HCT116 (cell line): ENCODE measurements at regions not wholly inside any gene's neighbourhood (a gene's known extent, or its start where the extent isn't known, plus 50 kb on each side); places are given as distances from the start of the nearest gene placed in this dataset.

Source experiments
- ATAC-seq: fragments of 200-7000 bp; cut with Tn5 transposase; 2 replicates; pipeline ENCODE4 v1.9.1; 2020; ENCODE audit warnings: mild to moderate bottlenecking, moderate library complexity
- BruUV-seq: library from RNA; stranded (reverse); fragments of 400-500 nt; replicated peaks from 2 replicates; lab custom pipeline; 2021; lab: Mats Ljungman, UMichigan
- CTCF ChIA-PET: fragments of 300-600 bp; sonication (Branson Sonifier 250); formaldehyde crosslinking; loops from one replicate; lab custom pipeline; 2021; ENCODE audit warnings: antibody characterized with exemption; lab: Charles Lee
- POLR2A ChIA-PET: fragments of 300-600, 350-600 bp; sonication (Branson Sonifier 250); formaldehyde crosslinking; loops from one replicate; lab custom pipeline; 2021; ENCODE audit warnings: antibody characterized with exemption; lab: Charles Lee
- RAD21 ChIA-PET, 2 experiments: fragments of 300-600 bp; sonication (Branson Sonifier 250); formaldehyde crosslinking; loops; one replicate each; lab custom pipeline; 2023; ENCODE audit warnings: low total read pairs in 2 of 2; ENCODE audit not compliant: uncharacterized antibody in 2 of 2, unreplicated experiment in 2 of 2, low non-redundant PET in 1 of 2; lab: Charles Lee
- DNase-seq: peaks from one replicate; pipeline ENCODE4 v3.0.0-alpha.2; 2010; ENCODE audit warnings: low read depth, low spot score
- H2AFZ ChIP-seq: fragments of 200-600 bp; shearing (Covaris generic), sonication (generic); 2 replicates; pipeline ENCODE4 v1.6.1; 2017; ENCODE audit warnings: low read depth, mixed run types, mixed read lengths, antibody characterized with exemption, low read length; ENCODE audit not compliant: poor library complexity, severe bottlenecking
- H3K27ac ChIP-seq: 2 replicates; pipeline ENCODE4 v1.5.1; 2012; ENCODE audit warnings: low read depth, low read length
- H3K27me3 ChIP-seq: fragments of 200-600 bp; sonication (generic); 2 replicates; pipeline ENCODE4 v1.6.1; 2016; ENCODE audit warnings: mixed run types, low read length, mixed read lengths; ENCODE audit not compliant: insufficient read depth
- H3K36me3 ChIP-seq, 2 experiments: fragments of 200-500 bp in 1 of 2; fragments of 200-600 bp in 1 of 2; sonication (Bioruptor generic) in 1 of 2; sonication (generic) in 1 of 2; 2 replicates each; pipeline versions ENCODE4 v1.5.1 to v1.6.1; 2014 to 2016; ENCODE audit warnings: low read length in 2 of 2, inconsistent platforms in 1 of 2, mixed read lengths in 1 of 2, mixed run types in 1 of 2; ENCODE audit not compliant: insufficient read depth in 2 of 2, control insufficient read depth in 1 of 2
- H3K4me1 ChIP-seq, 2 experiments: fragments of 200-600 bp in 1 of 2; sonication (generic) in 1 of 2; 2 replicates each; pipeline versions ENCODE4 v1.5.1 to v1.6.1; 2012 to 2017; ENCODE audit warnings: low read length in 2 of 2, inconsistent platforms in 1 of 2, mild to moderate bottlenecking in 1 of 2, mixed read lengths in 1 of 2, mixed run types in 1 of 2, moderate library complexity in 1 of 2; ENCODE audit not compliant: insufficient read depth in 2 of 2, control insufficient read depth in 1 of 2
- H3K4me2 ChIP-seq: fragments of 200-600 bp; sonication (generic); 2 replicates; pipeline ENCODE4 v1.6.1; 2017; ENCODE audit warnings: mixed run types, low read length, mixed read lengths
- H3K4me3 ChIP-seq, 2 experiments: fragments of 200-600 bp in 1 of 2; sonication (generic) in 1 of 2; replicated peaks in 1 of 2; 2 replicates each; pipeline ENCODE4 v1.5.1; 2011 to 2016; ENCODE audit warnings: low read length in 2 of 2, control low read depth in 1 of 2, low read depth in 1 of 2, mild to moderate bottlenecking in 1 of 2, mixed read lengths in 1 of 2, mixed run types in 1 of 2
- H3K79me2 ChIP-seq: fragments of 200-600 bp; sonication (generic); 2 replicates; pipeline ENCODE4 v1.6.1; 2017; ENCODE audit warnings: mild to moderate bottlenecking, mixed run types, low read length, moderate library complexity, mixed read lengths; ENCODE audit not compliant: insufficient read depth
- H3K9ac ChIP-seq: fragments of 200-600 bp; sonication (generic); 2 replicates; pipeline ENCODE4 v1.6.1; 2016; ENCODE audit warnings: low read length, mixed read lengths
- H3K9me2 ChIP-seq: fragments of 200-600 bp; sonication (generic), shearing (Covaris generic); 2 replicates; pipeline ENCODE4 v1.6.1; 2017; ENCODE audit warnings: mixed run types, mild to moderate bottlenecking, moderate library complexity; ENCODE audit not compliant: insufficient read depth
- H3K9me3 ChIP-seq, 2 experiments: fragments of 200-500 bp in 1 of 2; fragments of 200-600 bp in 1 of 2; sonication (Bioruptor generic) in 1 of 2; sonication (generic) in 1 of 2; 2 replicates each; pipeline ENCODE4 v1.6.1; 2014 to 2017; ENCODE audit warnings: low read length in 2 of 2, mixed read lengths in 2 of 2, inconsistent platforms in 1 of 2, low read depth in 1 of 2, mild to moderate bottlenecking in 1 of 2, mixed run types in 1 of 2, moderate library complexity in 1 of 2; ENCODE audit not compliant: control insufficient read depth in 1 of 2, insufficient read depth in 1 of 2
- H4K20me1 ChIP-seq: fragments of 200-600 bp; sonication (generic), shearing (Covaris generic); 2 replicates; pipeline ENCODE4 v1.6.1; 2017; ENCODE audit warnings: mixed run types, mild to moderate bottlenecking, moderate library complexity; ENCODE audit not compliant: insufficient read depth
- ELF1 ChIP-seq: IDR thresholded peaks from 2 replicates; pipeline ENCODE4 v1.6.1; 2012; ENCODE audit warnings: low read depth, borderline replicate concordance
- MAX ChIP-seq: IDR thresholded peaks from 2 replicates; pipeline ENCODE4 v1.6.1; 2012
- POLR2A ChIP-seq: IDR thresholded peaks from 2 replicates; pipeline ENCODE4 v1.7.0; 2011; ENCODE audit warnings: borderline replicate concordance; ENCODE audit not compliant: insufficient read depth, insufficient read length; ENCODE audit errors: extremely low read depth
- RAD21 ChIP-seq: IDR thresholded peaks from 2 replicates; pipeline ENCODE4 v1.6.1; 2012; ENCODE audit warnings: low read depth, mild to moderate bottlenecking
- ZBTB33 ChIP-seq: IDR thresholded peaks from 2 replicates; pipeline ENCODE4 v1.6.1; 2011; ENCODE audit warnings: mild to moderate bottlenecking, low read length, moderate library complexity; ENCODE audit not compliant: insufficient replicate concordance; ENCODE audit errors: extremely low read depth
- ZFX ChIP-seq: fragments of 450-650 bp; IDR thresholded peaks from 2 replicates; pipeline ENCODE4 v1.6.1; 2017
- intact Hi-C: fragments of 100-400 bp; cut with micrococcal nuclease; formaldehyde crosslinking; loops from 2 replicates; pipeline ENCODE4 v1.10.0; 2022

- no TSS peak for BruUV-seq
- Histone ChIP-seq H2AFZ (no peak overlapping the region), H3K9ac (no peak overlapping the region), H3K9me3 (no peaks in the 10 kb centered on the region), H3K27ac (no peak overlapping the region), H3K36me3 (no peaks in the 10 kb centered on the region), H3K9me2 (no peaks in the 10 kb centered on the region), H3K4me1 (no peaks in the 10 kb centered on the region), H4K20me1 (no peaks in the 10 kb centered on the region), H3K27me3 (no peaks in the 10 kb centered on the region), H3K4me3 (no peak overlapping the region), H3K4me2 (no peak overlapping the region), H3K79me2 (no peaks in the 10 kb centered on the region)
- intact Hi-C loops = no loop called here
- CTCF ChIA-PET = no interaction called here
- DNase-seq (no peak), ATAC-seq (no peak)
- no peak for TF ChIP-seq ELF1
- no peak for TF ChIP-seq RAD21
- no peak for TF ChIP-seq MAX
- TF ChIP-seq ZFX = no peak
- RAD21 ChIA-PET = no interaction called here
- POLR2A ChIA-PET = no interaction called here
Observed at GRCh38 chr10:65201491-65201890, 1680.3 kb downstream of the REEP3 start.

- no peaks in the 10 kb centered on the region for H3K9me3 ChIP-seq
- no peaks in the 10 kb centered on the region for H3K27me3 ChIP-seq
- no peak overlapping the region for H3K4me2 ChIP-seq
- no peaks in the 10 kb centered on the region for H3K9me2 ChIP-seq
- ATAC-seq = no peak
- no peak overlapping the region for H3K4me3 ChIP-seq
- H4K20me1 ChIP-seq = no peaks in the 10 kb centered on the region
- H3K79me2 ChIP-seq = no peaks in the 10 kb centered on the region
- DNase-seq = no peak
- H3K4me1 ChIP-seq = no peaks in the 10 kb centered on the region
- intact Hi-C loops = no loop called here
- no peak overlapping the region for H3K9ac ChIP-seq
- ChIA-PET CTCF (no interaction called here), POLR2A (interaction anchor here (0.6 kb wide), 1 partner anchor 212 kb away, joined by 3 read pairs; no protein-coding TSS in a partner anchor), RAD21 (no interaction called here)
- no peaks in the 10 kb centered on the region for H3K36me3 ChIP-seq
- no TSS peak for BruUV-seq
- H3K27ac ChIP-seq = no peak overlapping the region
- TF ChIP-seq ZBTB33 (no peak), POLR2A (no peak)
- H2AFZ ChIP-seq = no peak overlapping the region
Observed at GRCh38 chr10:65204999-65205398, 1683.8 kb downstream of the REEP3 start.
